ENCODE measurements at regions not wholly inside any gene's neighbourhood (a gene's known extent, or its start where the extent isn't known, plus 50 kb on each side); places are given as distances from the start of the nearest gene placed in this dataset.

DNA sequence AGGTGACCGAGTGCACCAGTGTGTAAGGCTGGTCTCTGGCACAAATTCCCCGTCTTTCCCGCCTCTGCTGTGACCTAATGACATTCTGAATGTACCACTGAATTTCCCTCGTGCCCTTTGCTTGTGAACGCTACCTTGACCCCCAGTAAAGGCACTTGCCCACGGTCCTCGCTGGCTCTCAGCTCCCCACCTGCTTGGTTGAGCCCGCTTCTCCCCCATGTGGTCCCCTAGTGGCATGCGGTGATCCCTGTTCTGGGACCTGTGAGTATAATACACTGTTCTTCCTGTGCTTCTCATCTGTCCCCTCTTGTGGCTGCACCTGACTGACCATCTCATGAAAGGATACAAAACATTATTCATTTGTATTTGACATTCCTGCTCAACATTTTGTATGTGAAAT is 495.7 kb downstream of the INHBA start:
- TF ChIP-seq GLIS3 (CRISPR knock-in tag; IDR thresholded peaks at IDR 0.05) (no peak), ISL1 (CRISPR knock-in tag; IDR thresholded peaks at IDR 0.05) (no peak), ZC3H10 (CRISPR knock-in tag; IDR thresholded peaks at IDR 0.05) (no peak)

Measured in SK-N-SH treated with all-trans-retinoic acid at 6 μM for 48 hours (cell line).